HG03060 (cell line): ENCODE measurements at regions not wholly inside any gene's neighbourhood (a gene's known extent, or its start where the extent isn't known, plus 50 kb on each side); places are given as distances from the start of the nearest gene placed in this dataset.
A peak's percentile ranks its signal among the peaks of the same experiment; 100 is the strongest.
"Not testable (repeated sequence)": the region's sequence is repeated elsewhere in the genome, so short reads cannot be mapped to it uniquely, and the experiment has no call there.

Source experiments
- ATAC-seq: cut with Tn5 transposase; IDR thresholded peaks from one replicate; pipeline ENCODE4 v1.9.1; 2021; ENCODE audit warnings: low read depth, moderate number of reproducible peaks; ENCODE audit not compliant: unreplicated experiment

GRCh38 chr9:81088341-81088740, 601.0 kb downstream of the TLE1 start:
- no peak for ATAC-seq

GRCh38 chr9:81086416-81086815, 602.9 kb downstream of the TLE1 start:
- no peak for ATAC-seq

DNA sequence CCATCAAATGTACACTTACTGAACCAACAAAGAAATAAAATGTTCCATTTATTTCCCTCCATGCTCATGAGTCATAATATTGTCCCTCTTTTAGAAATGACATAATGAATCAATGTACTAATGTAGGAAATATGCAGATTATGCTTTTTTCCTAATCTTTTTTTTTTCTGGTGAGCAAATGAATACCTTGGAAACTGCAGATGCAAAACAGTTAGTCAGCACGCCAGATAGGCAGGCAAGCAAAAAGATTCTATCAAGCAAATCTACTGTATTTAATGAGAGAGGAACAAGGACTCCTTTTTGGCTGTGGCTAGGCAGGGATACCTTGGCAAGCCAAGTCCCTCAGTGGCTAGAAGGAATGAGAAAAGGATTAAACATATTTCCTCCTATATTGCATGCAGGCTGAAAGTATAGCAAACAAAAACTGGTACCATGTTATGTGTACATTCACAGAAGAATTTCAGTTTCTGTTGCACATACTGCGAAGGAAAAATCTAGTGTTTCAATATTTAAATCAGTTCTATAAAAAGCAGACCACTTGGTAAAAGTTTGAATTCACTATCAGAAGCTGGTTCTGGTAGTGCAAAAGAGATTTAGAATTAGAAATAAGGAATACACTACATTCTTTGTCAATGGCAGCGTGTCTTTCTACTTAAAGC, 605.4 kb downstream of the TLE1 start:
- no peak for ATAC-seq

GRCh38 chr9:81083067-81083466, 606.3 kb downstream of the TLE1 start:
- no peak for ATAC-seq

DNA sequence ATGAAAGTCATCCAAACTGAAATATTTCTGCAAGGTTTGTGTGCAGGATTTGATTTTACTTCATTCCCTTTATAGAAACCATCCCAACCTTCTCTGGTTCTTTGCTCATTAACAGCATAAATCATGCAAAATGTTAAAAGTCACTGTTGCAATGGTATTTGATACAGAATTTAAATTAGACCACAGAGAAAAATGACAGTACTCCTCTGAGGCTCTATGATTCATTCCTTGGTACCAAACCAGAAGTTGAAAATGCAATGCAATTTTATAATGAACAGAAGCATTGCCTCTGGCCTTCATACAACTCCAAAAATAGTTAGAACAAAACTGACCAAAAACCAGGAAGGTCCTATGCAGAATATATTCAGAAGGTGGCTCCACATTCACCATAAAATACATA, 607.1 kb downstream of the TLE1 start:
- ATAC-seq, result no peak

DNA sequence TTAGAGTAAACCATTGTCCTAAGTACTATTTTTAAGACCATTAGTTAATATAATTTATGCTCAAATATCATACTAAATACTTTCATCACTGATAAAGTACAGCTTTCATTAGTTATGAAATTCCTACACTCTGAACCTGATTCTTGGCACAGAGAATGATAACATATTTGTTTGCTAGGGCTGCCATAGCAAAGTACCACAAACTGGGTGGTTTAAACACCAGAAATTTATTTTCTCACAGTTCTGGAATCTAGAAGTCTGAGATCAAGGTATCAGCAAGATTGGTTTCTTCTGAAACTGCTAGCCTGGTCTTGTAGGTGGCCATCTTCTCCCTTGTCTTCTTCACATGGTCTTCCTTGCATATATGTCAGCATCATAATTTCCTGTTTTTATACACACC, 608.4 kb downstream of the TLE1 start:
- no peak for ATAC-seq

DNA sequence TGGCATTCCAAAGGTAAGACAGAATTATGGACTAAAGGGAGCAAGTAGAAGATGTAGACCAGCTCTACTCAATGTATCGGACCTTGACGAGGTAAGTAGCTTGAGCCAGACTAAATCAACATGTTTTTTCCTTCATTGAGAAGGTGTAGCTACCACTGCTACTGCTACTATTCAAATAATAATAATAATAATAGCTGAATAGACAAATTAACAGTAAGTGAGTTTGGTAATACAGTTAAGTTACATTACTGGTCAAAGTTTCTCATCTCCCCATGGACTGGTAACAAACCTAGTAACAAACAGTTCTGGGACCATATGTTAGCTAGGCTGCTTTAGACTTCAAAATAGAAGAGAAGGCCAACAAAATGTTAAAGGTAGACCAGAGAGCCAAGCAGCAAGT, 609.2 kb downstream of the TLE1 start:
- no peak for ATAC-seq

DNA sequence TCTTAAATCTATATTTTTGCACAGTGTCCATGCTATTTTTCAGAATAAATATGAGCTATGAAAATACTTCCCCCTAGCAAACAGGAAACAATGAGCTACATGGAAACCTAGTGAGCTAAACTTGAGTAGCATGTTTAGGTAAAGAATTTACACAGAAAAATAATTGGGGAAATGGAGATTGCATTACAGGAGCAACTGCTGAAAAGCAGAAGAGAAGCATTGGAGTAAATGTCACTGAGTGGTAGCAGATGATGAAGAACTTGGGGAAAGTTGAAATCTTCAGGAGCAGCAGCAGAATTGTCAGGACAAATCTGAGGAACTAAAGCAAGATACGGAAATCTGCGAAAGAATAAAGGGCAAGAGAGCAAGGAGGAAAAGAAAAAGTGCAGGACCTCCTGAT, 610.3 kb downstream of the TLE1 start:
- no peak for ATAC-seq

DNA sequence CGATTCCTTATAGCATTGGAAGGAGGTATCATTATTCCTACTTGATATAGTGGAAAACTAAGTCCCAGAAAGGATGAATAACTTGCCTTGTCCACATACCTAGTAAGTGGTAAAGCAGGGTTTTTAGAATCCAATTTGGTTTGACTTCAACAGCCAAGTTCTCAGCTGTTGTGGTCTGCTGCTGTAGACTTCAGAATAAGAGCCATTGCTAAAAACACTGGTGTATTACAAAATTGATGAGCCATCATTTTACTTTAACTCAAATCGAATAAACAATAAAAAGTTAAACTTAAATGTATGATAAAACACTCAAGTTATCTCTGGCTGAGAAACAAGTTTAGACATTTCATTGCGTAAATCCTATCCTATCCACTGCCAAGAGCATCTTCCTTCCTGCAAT, 610.8 kb downstream of the TLE1 start:
- no peak for ATAC-seq

- ATAC-seq, result peak; percentile 36
Measured at GRCh38 chr9:81077572-81077971, 611.8 kb downstream of the TLE1 start.

DNA sequence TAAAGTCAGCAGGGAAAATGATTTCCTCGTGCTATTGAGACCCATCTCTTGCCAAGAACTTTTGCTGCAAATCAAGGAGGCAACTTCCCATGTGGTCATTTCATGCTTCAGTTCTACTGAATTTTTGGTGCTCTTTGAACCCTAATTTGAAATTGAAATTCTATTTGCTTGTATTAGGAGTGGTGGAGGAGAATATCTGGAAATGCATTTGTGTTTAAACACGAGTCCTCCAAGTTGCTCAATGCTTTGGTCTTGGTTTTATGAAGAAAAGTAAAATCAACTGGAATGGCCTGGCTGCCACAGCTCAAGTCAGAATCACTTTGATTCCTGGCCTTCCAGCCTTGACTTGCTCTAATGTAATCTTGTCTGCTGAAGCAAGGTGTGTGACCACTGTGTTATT, 613.2 kb downstream of the TLE1 start:
- no peak for ATAC-seq

DNA sequence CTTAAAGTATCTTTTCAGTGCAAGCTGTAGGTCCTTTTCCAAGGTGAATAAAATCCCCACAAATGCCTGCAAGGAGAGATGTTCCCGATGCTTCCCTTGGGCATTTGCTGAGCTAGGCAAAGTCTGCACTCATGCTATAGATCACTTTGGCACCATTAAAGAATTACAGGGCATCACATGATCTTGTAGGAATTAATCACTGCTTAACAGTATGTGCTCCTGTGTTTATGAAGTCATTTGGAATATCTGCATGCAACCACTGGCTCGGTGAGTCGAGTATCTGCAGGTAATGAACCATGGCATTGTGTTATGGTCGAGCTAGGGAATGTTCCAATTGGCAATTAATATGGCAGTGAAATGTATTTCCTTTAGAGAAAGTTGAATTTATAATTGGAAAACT, 615.1 kb downstream of the TLE1 start:
- ATAC-seq, result no peak

DNA sequence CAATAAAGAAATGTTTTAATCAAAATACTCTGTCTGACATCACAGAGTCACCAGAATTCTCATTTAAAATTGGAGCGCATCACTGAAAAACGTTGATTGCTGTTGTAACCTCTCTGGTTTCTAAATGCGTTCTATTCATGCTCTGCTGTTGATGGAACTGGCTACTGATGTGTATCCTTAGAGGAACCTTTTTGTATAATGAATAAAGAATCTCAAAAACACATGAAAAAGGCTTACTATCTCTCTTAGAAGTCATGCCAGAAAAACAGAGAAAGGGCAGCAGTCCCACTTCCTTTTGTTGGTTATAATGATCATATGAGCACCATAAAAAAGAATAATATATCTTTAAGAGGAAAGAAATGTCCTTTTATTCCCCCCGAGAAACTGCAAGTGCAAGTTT, 615.5 kb downstream of the TLE1 start:
- no peak for ATAC-seq

- no peak for ATAC-seq
Measured at GRCh38 chr9:81072758-81073157, 616.6 kb downstream of the TLE1 start.

GRCh38 chr9:81071108-81071507, 618.2 kb downstream of the TLE1 start:
- no peak for ATAC-seq

GRCh38 chr9:81070689-81071088, 618.7 kb downstream of the TLE1 start:
- no peak for ATAC-seq

DNA sequence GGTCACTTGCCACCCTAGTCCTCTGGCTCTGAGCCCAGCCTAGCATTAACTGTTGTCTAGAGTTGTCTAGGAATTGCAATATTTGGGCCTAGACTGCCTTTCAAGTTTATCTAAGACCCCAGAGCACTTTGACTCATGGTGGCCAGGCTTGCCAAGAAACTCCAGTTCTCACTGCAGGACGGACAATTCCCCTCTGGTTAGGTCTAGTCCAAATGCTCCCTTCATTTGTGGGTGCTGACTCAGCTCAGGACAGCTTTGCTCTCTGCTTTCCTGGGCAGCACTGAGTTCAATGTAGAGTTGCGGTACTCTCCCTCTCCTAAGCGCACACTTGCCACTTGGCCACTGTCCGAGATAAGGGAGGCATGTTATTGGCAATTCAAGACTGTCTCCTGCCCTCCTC, 619.4 kb downstream of the TLE1 start:
- ATAC-seq, result no peak

GRCh38 chr9:81069038-81069795, 620.1 kb downstream of the TLE1 start:
- no peak for ATAC-seq

DNA sequence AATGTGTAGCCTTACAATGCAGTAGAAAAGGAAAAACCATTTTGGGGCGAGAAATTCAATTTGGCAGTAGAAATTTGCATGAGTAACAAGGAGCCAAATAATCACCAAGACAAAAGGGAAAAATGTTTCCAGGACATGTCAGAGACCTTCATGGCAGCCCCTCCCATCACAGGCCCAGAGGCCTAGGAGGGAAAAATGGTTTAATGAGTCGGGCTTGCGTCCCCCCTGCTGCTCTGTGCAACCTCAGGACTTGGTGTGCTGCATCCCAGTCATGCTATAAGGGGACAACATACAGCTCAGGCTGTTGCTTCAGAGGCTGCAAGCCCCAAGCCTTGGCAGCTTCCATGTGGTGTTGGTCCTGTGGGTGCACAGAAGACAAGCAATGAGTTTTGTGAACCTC, 626.4 kb downstream of the TLE1 start:
- ATAC-seq, result not testable (repeated sequence)

GRCh38 chr9:81058782-81059181, 630.6 kb downstream of the TLE1 start:
- no peak for ATAC-seq

GRCh38 chr9:81053298-81054025, 635.9 kb downstream of the TLE1 start:
- no peak for ATAC-seq

DNA sequence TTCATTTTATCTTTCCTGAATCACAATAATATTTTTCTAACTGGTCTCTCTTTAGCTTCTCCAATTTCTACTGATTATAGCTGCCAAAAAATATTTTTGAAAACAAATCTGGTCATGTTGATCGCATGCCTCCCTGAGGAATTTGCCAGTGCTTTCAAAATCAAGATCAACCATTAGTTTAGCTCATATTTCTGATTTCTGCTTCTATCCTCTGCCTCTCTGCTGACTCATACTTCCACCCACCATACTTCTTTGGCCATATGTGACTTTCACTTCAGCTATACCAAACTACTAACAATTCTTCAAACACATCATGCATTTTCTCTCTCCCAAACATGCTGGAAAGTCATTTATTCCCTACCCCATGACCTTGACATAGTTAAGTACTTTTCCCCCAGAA, 636.5 kb downstream of the TLE1 start:
- no peak for ATAC-seq
